Immature natural killer cell (primary cell): ENCODE measurements at regions not wholly inside any gene's neighbourhood (a gene's known extent, or its start where the extent isn't known, plus 50 kb on each side); places are given as distances from the start of the nearest gene placed in this dataset.
A peak's percentile ranks its signal among the peaks of the same experiment; 100 is the strongest.

Experiments
- DNase-seq, 3 donors: peaks; one replicate each; pipeline ENCODE4 v3.0.0; 2022; ENCODE audit warnings: mixed read lengths in 1 of 3
- H3K27ac Mint-ChIP-seq, 6 donors: one replicate each; pipeline ENCODE4 v1.8.0; 2020; ENCODE audit warnings: mixed read lengths in 6 of 6, mild to moderate bottlenecking in 5 of 6, inconsistent platforms in 4 of 6, moderate library complexity in 3 of 6
- H3K27me3 Mint-ChIP-seq, 3 donors: one replicate each; pipeline ENCODE4 v1.8.0; 2020 to 2021; ENCODE audit warnings: low read depth in 3 of 3, mild to moderate bottlenecking in 3 of 3, mixed read lengths in 3 of 3, moderate library complexity in 3 of 3, inconsistent platforms in 1 of 3
- H3K36me3 Mint-ChIP-seq, 3 donors: one replicate each; pipeline ENCODE4 v1.8.0; 2020; ENCODE audit warnings: mixed read lengths in 3 of 3, inconsistent platforms in 2 of 3, mild to moderate bottlenecking in 2 of 3
- H3K4me1 Mint-ChIP-seq, 2 donors: one replicate each; pipeline ENCODE4 v1.8.0; 2020; ENCODE audit warnings: inconsistent platforms in 2 of 2, mild to moderate bottlenecking in 2 of 2, mixed read lengths in 2 of 2, moderate library complexity in 1 of 2
- H3K4me3 Mint-ChIP-seq, 5 donors: one replicate each; pipeline ENCODE4 v1.8.0; 2020; ENCODE audit warnings: mild to moderate bottlenecking in 5 of 5, mixed read lengths in 5 of 5, inconsistent platforms in 3 of 5, moderate library complexity in 3 of 5
- H3K9me3 Mint-ChIP-seq, 6 donors: one replicate each; pipeline ENCODE4 v1.8.0; 2020; ENCODE audit warnings: mild to moderate bottlenecking in 6 of 6, mixed read lengths in 6 of 6, inconsistent platforms in 4 of 6, moderate library complexity in 3 of 6

DNA sequence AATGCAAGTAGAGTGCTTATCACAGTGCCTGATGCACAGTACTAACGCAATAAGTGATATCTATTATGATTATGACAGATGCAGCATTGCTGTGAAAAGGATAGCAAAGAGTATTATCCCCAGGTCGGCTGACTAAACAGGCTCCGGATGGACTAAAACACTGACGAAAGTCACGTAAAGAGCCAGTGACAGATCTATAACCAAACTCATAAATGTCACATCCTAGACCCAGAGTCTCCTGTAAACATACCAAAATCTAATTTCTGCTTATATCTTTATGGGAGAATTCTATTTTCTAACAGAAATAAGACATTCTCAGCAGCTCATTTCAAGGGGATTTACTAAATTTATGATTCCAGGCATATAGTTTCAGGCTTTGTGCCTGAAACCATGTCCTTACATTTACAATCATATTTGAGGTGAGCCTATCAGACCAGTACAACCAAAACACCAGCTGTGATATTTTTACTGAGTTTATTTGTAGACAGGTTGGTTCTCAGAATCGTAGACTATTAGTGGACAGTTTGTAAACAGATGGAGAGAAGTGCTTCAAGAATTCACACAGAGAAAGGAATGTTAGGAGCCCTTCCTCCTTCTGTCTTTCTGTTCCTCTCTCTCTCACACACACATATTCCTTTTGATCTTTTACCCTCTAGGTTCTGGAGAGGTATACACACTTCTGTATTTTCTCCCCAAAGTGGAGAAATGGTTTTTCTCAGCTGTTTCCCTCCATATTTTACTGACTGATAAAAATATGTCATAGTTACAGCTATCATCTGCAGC is 52.4 kb upstream of the WDR26 start:
- H3K4me1 Mint-ChIP-seq = no peaks in the 10 kb centered on the region

DNA sequence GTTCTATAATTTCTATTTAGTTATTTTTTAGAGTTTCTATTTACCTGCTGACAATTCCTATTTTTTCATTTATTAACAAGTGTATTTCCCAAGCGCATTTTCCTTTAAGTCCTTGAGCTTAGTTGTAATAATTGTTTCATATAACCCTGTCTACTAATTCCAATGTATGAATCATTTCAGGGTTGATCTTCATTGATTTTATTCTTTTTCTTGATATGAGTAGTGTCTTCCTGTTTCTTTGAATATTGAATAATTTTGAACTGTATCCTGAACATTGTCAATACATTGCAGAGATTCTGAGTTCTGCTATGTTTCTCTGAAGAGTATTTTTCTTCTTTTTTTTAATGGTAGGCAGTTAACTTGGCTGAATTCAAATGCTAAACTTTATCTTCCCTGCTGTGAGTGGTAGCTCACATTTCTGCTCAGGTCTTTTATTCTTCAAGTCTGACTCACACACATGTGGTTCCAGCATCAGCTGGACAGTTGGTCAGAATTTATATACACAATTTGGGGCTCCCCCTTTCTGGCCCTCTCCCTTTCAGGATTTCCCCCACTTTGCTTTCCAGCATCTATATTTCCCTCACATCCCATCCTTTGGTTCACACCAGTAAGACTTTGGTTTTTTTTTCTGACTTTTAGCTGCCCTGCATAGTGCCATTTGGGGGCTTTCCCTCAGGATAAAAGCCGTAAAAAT is 54.4 kb upstream of the WDR26 start:
- H3K9me3 Mint-ChIP-seq = no peaks in the 10 kb centered on the region
- H3K27ac Mint-ChIP-seq = no peak overlapping the region
- H3K27me3 Mint-ChIP-seq = peaks cover 0 to 3% (median 1%) of the 10 kb centered on the region in 3 donors
- H3K36me3 Mint-ChIP-seq = peaks cover 0 to 5% (median 0%) of the 10 kb centered on the region in 3 donors
- H3K4me3 Mint-ChIP-seq = no peak overlapping the region
- no peak for DNase-seq
- no peaks in the 10 kb centered on the region for H3K4me1 Mint-ChIP-seq

More for the DNA sequence above, 52.4 kb upstream of the WDR26 start:
- DNase-seq = no peak
- no peak overlapping the region for H3K27ac Mint-ChIP-seq
- H3K9me3 Mint-ChIP-seq = no peaks in the 10 kb centered on the region
- peaks cover 0 to 5% (median 0%) of the 10 kb centered on the region in 3 donors for H3K36me3 Mint-ChIP-seq
- H3K27me3 Mint-ChIP-seq = peaks cover 0 to 3% (median 1%) of the 10 kb centered on the region in 3 donors
- no peak overlapping the region for H3K4me3 Mint-ChIP-seq

DNA sequence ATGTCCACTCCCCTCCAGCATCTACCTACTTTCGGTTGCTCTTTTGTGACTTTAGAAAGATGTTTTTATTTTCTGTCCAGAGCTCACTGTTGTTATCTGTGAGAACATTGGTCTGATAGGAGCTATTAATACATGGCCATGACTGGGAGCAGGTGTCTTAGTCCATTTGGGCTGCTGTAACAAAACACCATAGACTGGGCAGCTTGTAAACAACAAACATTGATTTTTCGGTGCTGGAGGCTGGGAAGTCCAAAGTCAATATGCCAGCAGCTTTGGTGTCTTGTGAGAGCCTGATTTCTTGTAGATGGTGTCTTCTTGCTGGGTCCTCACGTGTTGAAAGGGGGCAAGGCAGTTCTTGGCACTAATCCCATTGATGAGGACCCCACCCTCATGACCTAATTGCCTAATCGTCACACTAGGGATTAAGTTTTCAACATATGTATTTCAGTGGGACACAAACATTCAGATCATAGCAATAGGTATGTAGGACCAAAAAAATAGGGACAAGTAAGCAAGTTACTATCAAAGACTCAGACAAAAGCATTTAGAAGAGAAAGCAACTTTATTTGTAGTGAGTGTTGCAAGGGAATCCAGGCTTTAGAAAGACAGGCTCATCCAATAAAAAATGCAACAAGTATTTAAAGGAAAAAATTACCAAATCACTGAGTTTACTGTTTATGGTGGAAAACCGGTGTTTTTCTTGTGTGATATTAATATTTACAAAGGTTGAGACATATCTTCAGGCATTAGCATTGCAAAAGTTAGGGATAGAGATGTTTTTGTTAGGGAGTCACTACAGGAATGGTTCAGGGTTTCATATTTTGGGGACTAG is 55.2 kb upstream of the WDR26 start:
- Mint-ChIP-seq H3K4me3 (no peak overlapping the region), H3K27ac (no peak overlapping the region)

DNA sequence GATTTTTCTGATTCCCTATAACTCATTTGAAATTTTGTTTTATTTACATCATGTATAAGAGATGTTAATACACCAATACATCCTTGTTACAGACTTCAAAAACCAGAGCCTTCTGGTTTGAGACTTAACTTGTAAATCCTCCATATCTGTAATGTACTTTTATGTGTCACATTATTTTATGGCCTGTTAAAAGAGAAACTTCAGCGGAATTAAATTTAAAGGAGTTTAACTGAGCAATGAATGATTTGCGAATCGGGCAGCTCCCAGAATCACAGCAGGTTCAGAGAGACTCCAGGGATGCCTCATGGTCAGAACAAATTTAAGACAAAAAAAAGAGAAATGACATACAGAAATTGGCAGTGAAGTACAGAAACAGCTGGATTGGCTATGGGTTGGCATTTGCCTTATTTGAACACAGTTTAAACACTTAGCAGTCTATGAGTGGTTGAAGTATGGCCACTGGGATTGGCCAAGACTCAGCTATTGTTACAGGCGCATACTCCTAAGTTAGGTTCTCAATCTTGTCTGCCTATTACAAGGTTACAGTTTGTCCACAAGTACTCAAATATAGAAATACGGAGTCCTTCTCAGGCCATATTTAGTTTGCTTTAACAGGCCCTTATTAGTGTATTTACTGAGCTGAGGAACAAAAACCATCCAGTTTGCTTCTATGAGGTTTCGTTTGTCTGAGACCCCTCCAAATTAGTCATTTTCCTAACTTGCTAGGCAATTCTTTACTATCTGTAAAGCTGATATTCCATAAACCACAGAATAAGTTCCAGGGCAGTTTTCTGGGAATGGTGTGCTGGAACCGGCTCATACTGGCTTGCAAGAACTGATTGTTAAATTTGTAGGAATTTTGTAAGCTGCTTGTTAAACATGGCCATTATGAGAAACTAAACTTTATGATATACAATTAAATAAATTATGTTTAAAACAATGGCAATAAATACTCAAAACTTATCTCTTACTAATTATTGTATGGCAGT is 56.2 kb upstream of the WDR26 start:
- Mint-ChIP-seq H3K9me3 (no peaks in the 10 kb centered on the region), H3K27ac (no peak overlapping the region), H3K4me1 (no peaks in the 10 kb centered on the region), H3K4me3 (no peak overlapping the region), H3K27me3 (peaks cover 0 to 3% (median 0%) of the 10 kb centered on the region in 3 donors), H3K36me3 (no peaks in the 10 kb centered on the region)
- no peak for DNase-seq

More for the DNA sequence above, 55.2 kb upstream of the WDR26 start:
- Mint-ChIP-seq H3K4me1 (no peaks in the 10 kb centered on the region), H3K27me3 (peaks cover 0 to 3% (median 0%) of the 10 kb centered on the region in 3 donors), H3K36me3 (peaks cover 0 to 5% (median 0%) of the 10 kb centered on the region in 3 donors), H3K9me3 (no peaks in the 10 kb centered on the region)
- DNase-seq = no peak

DNA sequence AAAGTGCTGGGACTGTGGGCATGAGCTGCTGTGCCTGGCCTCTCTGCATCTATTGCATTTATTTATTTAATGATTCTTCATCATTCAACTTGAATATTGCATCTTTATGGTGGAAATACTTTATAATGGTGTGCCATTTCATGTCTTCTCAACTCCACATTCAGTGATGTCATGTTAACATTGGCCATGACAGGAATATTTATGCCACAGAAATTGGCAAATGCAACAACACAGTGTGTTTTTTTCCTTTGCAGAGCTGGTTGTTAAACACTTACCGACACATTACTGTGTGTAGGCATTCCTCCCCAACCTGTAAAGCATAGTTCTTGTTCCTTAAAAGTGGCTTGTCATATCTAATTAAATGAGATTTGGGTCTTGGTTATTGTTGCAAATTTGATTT is 57.4 kb upstream of the WDR26 start:
- DNase-seq = no peak
- Mint-ChIP-seq H3K4me1 (peaks cover 1 to 5% of the 10 kb centered on the region in 2 donors), H3K27me3 (peaks cover 0 to 5% (median 0%) of the 10 kb centered on the region in 3 donors), H3K36me3 (no peaks in the 10 kb centered on the region), H3K9me3 (peaks cover 0 to 2% (median 0%) of the 10 kb centered on the region in 6 donors), H3K27ac (no peak overlapping the region), H3K4me3 (no peak overlapping the region)

DNA sequence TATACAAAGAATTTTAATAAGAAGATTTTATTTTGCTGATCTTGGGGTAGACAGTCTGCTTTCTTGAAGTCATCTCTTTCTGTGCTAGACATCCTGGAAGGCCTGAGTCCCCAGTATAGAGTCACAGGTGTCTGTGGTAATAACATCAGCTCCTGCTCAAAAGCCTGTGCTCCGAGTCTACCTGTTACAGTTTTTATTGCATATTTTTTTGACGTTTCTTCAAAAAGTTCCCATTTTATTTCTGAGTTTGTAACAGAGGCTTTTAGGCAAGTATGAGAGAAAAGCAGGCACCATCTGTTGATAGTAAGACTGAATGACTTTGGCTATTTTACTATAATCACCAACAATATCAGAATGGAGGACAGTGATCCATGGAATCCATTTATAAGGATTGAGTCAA is 58.0 kb upstream of the WDR26 start:
- Mint-ChIP-seq H3K4me1 (peaks cover 8 to 11% of the 10 kb centered on the region in 2 donors), H3K4me3 (no peak overlapping the region), H3K27ac (no peak overlapping the region), H3K36me3 (no peaks in the 10 kb centered on the region), H3K9me3 (peaks cover 0 to 2% (median 0%) of the 10 kb centered on the region in 6 donors), H3K27me3 (peaks cover 0 to 5% (median 0%) of the 10 kb centered on the region in 3 donors)
- DNase-seq = no peak

DNA sequence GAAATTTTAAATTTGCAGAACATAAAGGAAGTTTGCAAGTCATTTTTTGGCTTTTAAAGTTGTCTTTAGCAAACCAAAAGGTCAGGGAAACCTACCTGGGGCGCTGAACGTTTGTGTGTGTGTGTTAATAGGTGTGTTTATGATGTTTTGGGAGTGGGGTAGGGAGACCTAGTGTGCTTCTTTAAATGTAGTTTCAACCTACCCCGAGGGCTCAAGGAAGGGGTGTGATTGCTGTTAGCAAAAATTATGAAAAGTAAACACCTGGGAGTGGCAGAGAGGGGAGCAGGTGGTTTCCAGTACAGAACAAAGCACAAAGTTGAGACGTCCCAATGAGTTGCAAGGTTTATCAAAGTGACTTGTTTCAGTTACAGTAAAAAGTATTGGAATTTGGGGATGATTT is 58.7 kb upstream of the WDR26 start:
- Mint-ChIP-seq H3K4me3 (no peak overlapping the region), H3K27ac (no peak overlapping the region), H3K9me3 (peaks cover 0 to 2% (median 0%) of the 10 kb centered on the region in 6 donors), H3K36me3 (no peaks in the 10 kb centered on the region), H3K4me1 (peaks cover 14 to 17% of the 10 kb centered on the region in 2 donors), H3K27me3 (peaks cover 0 to 5% (median 0%) of the 10 kb centered on the region in 3 donors)
- DNase-seq = no peak

DNA sequence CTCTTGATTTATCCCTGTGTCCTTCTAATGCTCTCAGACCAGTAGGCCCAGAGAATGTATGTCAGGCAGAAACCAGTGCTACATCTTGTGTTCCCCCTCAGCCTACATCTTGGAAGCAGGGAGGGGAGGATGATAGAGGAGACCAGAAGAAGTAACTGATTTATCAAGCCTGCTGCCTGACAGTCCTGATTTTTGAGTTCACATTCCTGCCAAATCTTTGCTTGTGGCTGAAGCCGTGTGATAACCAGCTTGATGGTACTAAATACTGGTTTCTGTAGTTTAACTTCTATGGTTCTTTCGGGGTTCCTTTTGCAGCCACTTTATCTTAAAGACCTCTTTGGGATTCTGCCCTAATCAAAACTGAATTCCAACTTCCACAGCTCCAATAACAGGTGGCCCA is 59.7 kb upstream of the WDR26 start:
- Mint-ChIP-seq H3K36me3 (no peaks in the 10 kb centered on the region), H3K9me3 (peaks cover 0 to 2% (median under 1%) of the 10 kb centered on the region in 6 donors), H3K4me3 (no peak overlapping the region), H3K4me1 (peaks cover 19 to 25% of the 10 kb centered on the region in 2 donors), H3K27ac (no peak overlapping the region), H3K27me3 (peaks cover 0 to 2% (median 0%) of the 10 kb centered on the region in 3 donors)
- no peak for DNase-seq

DNA sequence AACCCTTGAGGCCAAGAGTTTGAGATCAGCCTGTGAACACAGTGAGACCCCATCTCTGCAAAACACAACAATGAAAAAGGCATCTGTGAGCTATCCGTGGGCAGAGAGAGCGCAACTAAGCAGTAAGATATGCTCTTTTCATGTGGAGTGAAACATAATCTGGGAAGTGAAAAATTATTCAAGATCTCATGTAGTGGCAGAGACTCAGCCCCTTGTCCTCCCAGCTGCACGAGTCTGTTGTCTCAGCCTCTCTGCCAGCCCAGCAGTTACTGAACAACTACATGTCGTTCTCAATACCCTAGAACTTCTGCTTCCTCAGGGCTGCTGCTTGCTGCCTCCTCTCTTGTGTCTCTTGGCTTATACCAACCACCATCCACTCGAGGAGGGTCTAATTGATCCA is 61.3 kb upstream of the WDR26 start:
- peaks cover 0 to 4% (median 0%) of the 10 kb centered on the region in 3 donors for H3K36me3 Mint-ChIP-seq
- no peak overlapping the region for H3K27ac Mint-ChIP-seq
- peaks cover 0 to 2% (median 0%) of the 10 kb centered on the region in 3 donors for H3K27me3 Mint-ChIP-seq
- no peak for DNase-seq
- H3K9me3 Mint-ChIP-seq = peaks cover 0 to 2% (median under 1%) of the 10 kb centered on the region in 6 donors
- peaks cover 20 to 28% of the 10 kb centered on the region in 2 donors for H3K4me1 Mint-ChIP-seq
- no peak overlapping the region for H3K4me3 Mint-ChIP-seq

DNA sequence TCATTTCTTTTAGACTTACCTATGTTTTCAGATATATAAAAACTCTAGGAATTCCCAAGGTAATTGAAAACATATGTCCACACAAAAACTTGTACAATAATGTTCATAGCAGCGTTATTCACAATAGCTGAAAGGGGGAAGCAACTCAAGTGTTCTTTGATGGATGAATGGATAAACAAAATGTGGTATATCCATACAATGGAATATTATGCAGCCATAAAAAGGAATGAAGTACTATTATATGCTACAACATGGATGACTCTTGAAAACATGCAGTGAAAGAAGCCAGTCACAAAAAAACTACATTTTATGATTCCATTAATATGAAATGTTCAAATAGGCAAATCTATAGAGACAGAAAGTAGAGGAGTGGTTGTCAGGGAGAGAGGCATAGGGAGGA is 62.2 kb upstream of the WDR26 start:
- Mint-ChIP-seq H3K4me1 (peaks cover 20 to 28% of the 10 kb centered on the region in 2 donors), H3K4me3 (no peak overlapping the region), H3K9me3 (peaks cover 0 to 2% (median under 1%) of the 10 kb centered on the region in 6 donors), H3K27me3 (peaks cover 0 to 2% (median 0%) of the 10 kb centered on the region in 3 donors), H3K36me3 (peaks cover 0 to 7% (median 0%) of the 10 kb centered on the region in 3 donors), H3K27ac (peak overlapping the region in 3 of 6 donors; percentile 12 to 83 (median 76))
- no peak for DNase-seq

DNA sequence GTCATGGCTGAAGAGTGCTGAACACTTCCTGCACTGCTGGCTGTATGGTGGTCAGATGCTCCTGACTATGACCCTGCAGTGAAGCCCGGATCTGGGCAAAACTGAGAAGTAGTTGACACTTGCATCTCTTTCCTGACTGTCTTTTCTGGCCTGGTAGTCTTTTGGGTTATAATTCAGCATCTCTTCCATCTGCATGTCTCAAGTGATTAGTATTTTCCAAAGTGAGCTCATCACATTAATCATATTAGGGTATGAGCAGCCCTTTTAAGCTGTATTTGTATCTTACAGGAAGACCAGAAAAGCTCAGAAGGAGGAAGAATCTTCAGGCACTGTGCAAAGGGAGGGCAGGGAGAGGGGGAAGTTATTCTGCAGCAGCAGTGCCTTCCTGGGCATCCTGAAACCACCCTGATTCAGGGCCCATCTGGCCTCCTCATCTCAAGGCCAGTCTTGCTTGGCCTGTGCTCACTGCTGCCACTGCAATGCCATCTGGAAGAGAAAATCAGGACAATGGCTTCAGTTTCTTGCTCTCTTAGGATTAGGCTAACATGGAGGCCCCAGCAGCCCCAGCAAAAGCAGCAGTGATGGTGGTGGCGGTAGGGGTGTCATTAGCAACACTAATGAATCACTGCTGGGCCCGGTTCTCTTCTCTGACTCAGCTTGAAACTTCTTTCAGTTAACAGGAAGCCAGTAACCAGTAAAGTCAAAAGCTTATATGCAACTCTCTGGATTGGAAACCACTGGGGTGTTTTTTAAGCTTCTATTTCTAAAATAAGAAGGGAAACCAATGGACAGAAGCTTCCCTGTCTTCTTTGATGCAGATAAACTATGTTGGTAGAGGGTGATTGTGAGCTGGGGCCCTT is 63.3 kb upstream of the WDR26 start:
- peaks cover 0 to 2% (median under 1%) of the 10 kb centered on the region in 6 donors for H3K9me3 Mint-ChIP-seq
- H3K27me3 Mint-ChIP-seq = peaks cover 0 to 2% (median 0%) of the 10 kb centered on the region in 3 donors
- H3K27ac Mint-ChIP-seq = peak overlapping the region; percentile 46 to 91 (median 73)
- H3K4me1 Mint-ChIP-seq = peaks cover 22 to 28% of the 10 kb centered on the region in 2 donors
- H3K4me3 Mint-ChIP-seq = peak overlapping the region in 3 of 5 donors; percentile 15 to 71 (median 52)
- H3K36me3 Mint-ChIP-seq = peaks cover 0 to 7% (median 0%) of the 10 kb centered on the region in 3 donors
- DNase-seq = peak; percentile 38 to 59 (median 47)
